ENCODE measurements at regions not wholly inside any gene's neighbourhood (a gene's known extent, or its start where the extent isn't known, plus 50 kb on each side); places are given as distances from the start of the nearest gene placed in this dataset.

GRCh38 chr13:59086147-59086546 lies 1077.6 kb downstream of the DIAPH3 start:
- TF ChIP-seq POLR2AphosphoS5 (IDR thresholded peaks at IDR 0.05; ENCODE audit: low read depth, low read length) (no peak), POLR2A (IDR thresholded peaks at IDR 0.05; ENCODE audit: low read depth, low read length) (no peak)

All from GM12892 (cell line).